ENCODE measurements at regions not wholly inside any gene's neighbourhood (a gene's known extent, or its start where the extent isn't known, plus 50 kb on each side); places are given as distances from the start of the nearest gene placed in this dataset.

DNA sequence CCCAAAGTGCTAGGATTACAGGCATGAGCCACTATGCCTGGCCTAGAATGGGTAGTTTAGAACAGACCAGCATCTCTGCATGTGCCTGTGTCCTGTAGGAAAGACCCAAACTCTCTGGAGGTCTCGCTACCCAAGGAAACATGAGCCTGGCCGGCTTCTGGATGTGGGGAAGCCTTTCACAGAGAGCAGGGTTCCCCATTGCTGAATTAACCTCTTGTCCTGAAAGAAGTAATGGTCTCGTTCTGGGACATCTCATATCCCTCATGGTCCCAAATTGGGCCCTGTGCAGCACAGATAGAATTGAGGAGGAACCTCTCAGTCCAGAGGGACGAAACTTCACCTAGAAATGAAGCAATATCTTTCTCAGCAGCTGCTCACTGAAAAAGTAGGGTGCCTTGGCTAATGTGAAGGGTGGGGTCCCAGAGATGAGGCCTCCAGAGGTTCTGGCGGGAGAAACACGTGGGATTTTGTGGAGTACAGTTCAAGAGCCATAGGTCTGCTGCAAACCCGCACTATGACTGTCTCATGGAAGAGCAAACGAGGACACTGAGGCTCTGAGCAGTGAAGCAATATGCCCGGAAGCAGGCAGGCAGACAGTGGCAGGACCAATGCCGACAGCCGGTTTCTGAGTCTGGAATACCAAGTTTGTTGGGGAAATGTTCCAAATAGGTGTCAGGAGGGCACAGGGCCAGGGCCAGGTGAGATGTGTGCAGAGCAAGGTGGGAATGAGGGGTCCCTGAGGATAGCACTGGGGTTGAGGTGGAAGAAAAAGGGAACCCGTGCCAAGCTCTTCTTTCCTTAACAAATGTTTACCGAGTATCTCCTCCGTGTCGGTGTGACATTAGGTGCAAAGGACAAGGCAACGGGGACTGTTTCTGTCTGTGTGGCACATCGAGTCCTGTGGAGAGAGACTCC lies 121.0 kb upstream of the TWIST2 start:
- no peak for TF ChIP-seq ZFX (IDR thresholded peaks at IDR 0.05; ENCODE audit: borderline replicate concordance)
- TF ChIP-seq, protein P1, sequence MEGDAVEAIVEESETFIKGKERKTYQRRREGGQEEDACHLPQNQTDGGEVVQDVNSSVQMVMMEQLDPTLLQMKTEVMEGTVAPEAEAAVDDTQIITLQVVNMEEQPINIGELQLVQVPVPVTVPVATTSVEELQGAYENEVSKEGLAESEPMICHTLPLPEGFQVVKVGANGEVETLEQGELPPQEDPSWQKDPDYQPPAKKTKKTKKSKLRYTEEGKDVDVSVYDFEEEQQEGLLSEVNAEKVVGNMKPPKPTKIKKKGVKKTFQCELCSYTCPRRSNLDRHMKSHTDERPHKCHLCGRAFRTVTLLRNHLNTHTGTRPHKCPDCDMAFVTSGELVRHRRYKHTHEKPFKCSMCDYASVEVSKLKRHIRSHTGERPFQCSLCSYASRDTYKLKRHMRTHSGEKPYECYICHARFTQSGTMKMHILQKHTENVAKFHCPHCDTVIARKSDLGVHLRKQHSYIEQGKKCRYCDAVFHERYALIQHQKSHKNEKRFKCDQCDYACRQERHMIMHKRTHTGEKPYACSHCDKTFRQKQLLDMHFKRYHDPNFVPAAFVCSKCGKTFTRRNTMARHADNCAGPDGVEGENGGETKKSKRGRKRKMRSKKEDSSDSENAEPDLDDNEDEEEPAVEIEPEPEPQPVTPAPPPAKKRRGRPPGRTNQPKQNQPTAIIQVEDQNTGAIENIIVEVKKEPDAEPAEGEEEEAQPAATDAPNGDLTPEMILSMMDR (IDR thresholded peaks at IDR 0.05): no peak

DNA sequence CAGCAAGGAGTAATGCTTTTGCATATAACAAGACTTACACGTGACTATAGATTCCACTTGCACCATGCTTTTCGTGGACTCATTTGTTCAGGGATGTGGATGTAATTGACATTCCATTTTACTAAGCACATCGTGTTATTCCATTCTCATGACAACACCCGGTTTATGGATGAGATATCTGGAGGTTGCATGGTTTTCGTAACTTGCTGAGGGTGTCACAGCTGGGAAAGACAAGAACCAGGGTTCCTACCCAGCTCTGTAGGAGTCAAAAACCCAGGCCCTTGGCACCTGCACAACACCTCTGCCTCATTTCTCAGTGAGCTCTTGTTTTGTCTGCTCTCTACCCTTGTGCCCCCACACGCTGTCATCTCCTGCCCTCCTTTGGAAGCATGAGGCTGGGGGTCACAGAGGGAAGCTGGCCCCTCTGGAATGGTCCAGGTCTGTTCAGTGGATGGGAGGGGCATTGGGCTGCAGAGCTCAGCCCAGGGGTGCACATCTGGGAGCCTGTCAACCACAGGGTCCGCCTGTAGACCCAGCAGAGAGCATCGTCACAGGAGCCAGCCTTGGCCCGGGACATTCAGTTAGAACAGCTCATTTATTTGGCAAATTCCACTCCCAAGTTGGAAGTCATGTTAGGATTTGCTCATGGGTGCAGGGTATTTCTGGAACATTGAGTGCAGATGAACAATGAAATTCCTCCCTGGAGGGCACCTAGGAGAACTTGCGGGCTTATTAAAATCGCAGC lies 120.1 kb upstream of the TWIST2 start:
- TF ChIP-seq, protein P1 (IDR thresholded peaks at IDR 0.05): no peak
- no peak for TF ChIP-seq ZFX (IDR thresholded peaks at IDR 0.05; ENCODE audit: borderline replicate concordance)
- no peak overlapping the region for H3K27ac ChIP-seq

More for the DNA sequence above, 121.0 kb upstream of the TWIST2 start:
- H3K27ac ChIP-seq: no peak overlapping the region

DNA sequence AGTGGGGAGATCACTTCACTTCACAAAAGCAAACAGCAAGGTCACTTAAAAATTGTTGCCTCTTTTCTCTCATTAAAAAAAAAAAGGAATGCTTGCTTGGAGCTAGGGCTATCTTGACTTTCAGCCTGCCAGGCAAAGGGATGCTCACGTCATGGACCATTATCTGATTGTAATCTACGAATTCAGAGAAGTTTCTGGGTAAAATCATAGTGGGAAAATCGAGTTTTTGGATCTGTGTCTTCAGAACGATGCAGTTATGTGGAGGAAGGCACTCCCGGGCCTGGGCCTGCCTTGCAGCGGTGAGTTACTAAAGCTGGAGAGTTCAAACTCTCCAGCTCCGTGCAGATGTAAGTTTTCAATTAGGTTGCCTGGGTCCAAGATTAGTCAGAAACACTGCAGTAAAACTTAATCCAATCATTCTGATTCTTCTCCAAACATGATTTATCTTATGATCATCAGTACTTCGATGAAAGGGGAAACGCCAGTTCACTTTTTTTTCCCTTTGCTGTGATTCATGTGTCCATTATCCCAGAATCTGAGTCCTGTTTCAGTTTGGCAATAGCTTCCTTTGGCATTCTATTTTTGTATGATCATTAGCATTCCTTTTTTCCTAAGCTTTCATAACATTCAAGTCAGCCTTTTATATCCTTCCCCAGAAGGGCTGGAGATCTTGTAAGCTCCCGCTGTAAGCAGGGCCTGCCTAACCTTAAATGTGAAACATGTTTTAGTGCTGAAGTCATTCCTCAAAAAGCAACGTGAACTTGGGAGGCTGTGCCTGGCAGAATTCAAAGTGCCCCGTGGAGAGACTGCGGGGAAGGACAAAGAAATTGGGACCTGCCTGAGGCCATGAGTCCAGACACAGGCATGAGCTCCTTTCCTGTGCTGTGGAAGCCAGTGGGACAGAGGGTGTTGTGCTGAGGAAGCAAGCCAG lies 119.3 kb upstream of the TWIST2 start:
- TF ChIP-seq, protein P1 (IDR thresholded peaks at IDR 0.05): no peak
- no peak for TF ChIP-seq ZFX (IDR thresholded peaks at IDR 0.05; ENCODE audit: borderline replicate concordance)
- no peak overlapping the region for H3K27ac ChIP-seq

DNA sequence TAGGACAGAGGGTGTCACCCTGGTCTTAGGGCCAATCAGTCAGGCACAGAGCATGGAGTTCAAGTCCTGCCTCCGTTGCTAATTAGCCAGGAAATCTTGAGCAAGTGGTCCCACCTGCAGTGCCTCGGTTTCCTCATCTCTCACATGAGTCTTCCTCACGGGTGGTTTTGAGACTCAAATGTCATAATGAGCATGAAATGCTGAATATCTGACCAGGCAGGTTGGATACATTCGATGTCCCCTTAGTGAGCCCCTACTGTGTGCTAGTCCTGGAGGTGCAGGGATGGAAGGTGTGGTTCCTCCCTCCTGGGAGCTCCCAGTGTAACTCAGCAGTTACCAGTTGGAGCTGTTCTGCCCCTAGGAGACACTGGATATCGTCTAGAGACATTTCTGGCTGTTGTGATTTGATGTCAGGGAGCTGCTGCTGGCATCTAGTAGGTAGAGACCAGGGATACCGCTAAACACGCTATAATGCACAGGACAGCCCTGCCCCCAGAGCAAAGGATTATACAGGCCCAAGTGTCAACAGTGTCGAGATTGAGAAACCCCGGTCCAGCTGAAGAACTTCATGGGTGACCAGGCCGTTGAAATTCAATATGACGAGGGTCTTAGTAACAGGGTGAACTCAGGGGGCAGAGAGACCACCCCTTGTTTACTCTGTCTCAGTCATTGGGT lies 118.5 kb upstream of the TWIST2 start:
- no peak overlapping the region for H3K27ac ChIP-seq
- TF ChIP-seq, protein P1 (IDR thresholded peaks at IDR 0.05): no peak
- no peak for TF ChIP-seq ZFX (IDR thresholded peaks at IDR 0.05; ENCODE audit: borderline replicate concordance)

DNA sequence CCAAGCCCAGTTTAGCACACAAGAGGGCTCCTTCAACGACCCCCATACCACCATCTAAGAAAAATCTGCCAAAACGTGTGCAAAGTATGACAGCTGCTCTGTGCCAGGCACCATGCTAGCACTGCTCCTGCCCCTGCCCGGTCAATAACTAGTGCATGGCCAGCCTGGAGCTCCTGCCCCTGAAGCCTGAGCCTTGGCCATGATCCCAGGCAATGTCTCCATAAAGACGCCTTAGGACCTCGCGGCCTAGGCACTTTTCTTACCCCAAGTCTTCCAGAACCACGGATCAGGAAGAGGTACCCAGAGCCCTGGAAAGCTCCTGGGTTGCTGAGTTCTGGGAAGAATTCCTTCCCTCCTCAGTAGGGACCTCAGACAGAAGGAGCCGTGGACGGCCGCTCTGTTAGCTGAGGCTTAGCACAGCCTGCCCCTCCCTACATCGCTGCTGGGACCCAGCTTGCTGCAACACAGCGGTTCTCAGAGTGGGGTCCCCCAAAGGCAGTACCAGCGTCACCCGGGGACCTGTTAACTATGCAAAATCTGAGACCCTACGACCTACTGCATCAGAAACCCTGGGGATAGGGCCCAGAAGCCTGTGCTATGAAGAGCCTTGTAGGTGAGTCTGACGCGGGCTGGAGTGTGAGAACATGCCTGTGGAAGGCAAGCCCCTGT lies 117.8 kb upstream of the TWIST2 start:
- no peak overlapping the region for H3K27ac ChIP-seq
- TF ChIP-seq, protein P1 (IDR thresholded peaks at IDR 0.05): no peak
- TF ChIP-seq ZFX (IDR thresholded peaks at IDR 0.05; ENCODE audit: borderline replicate concordance): no peak

DNA sequence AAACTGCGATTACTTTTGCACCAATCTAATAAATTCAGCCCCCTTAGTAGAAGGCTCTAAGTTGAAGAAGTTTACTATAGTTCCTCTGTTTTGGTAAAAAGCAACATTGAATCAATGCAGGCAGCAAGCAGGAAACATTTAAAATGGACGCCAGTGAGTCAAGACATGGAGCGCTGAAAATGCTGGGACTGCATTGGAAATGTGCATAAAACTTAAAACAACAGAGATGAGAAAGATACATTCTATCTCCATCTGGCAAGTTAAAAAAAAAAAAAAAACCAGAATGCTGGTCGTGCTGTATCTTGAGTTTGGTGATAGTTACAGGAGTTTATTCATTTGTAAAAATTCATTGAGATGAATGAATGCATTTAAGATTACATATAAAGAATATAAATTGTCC lies 117.0 kb upstream of the TWIST2 start:
- no peak for TF ChIP-seq ZFX (IDR thresholded peaks at IDR 0.05; ENCODE audit: borderline replicate concordance)
- TF ChIP-seq, protein P1 (IDR thresholded peaks at IDR 0.05): no peak
- no peak overlapping the region for H3K27ac ChIP-seq
